Endodermal cell (in vitro differentiated cells): ENCODE measurements at regions not wholly inside any gene's neighbourhood (a gene's known extent, or its start where the extent isn't known, plus 50 kb on each side); places are given as distances from the start of the nearest gene placed in this dataset.

Experiments used
- DNase-seq: peaks from one replicate; pipeline ENCODE4 v3.0.0-alpha.2; 2017
- H3K27ac ChIP-seq: 2 replicates; pipeline ENCODE4 v1.5.1; 2013; ENCODE audit warnings: mild to moderate bottlenecking, low read depth, low read length, moderate library complexity
- H3K27me3 ChIP-seq: 2 replicates; pipeline ENCODE4 v1.6.1; 2013; ENCODE audit warnings: mild to moderate bottlenecking, low read length, moderate library complexity; ENCODE audit not compliant: insufficient read depth, control insufficient read depth, poor library complexity, severe bottlenecking
- H3K36me3 ChIP-seq: 2 replicates; pipeline ENCODE4 v1.7.0; 2013; ENCODE audit warnings: mild to moderate bottlenecking, low read length, moderate library complexity; ENCODE audit not compliant: control insufficient read depth, insufficient read depth
- H3K4me1 ChIP-seq: one replicate; pipeline ENCODE4 v1.7.0; 2013; ENCODE audit warnings: low read length; ENCODE audit not compliant: control insufficient read depth, insufficient read depth
- H3K4me3 ChIP-seq: 2 replicates; pipeline ENCODE4 v1.5.1; 2013; ENCODE audit warnings: mild to moderate bottlenecking, low read length, moderate library complexity
- H3K9ac ChIP-seq: 2 replicates; pipeline ENCODE4 v1.6.1; 2013; ENCODE audit warnings: mild to moderate bottlenecking, low read length, moderate library complexity; ENCODE audit not compliant: poor library complexity, severe bottlenecking; ENCODE audit errors: extremely low read depth
- H3K9me3 ChIP-seq: 2 replicates; pipeline ENCODE4 v1.6.1; 2013; ENCODE audit warnings: mild to moderate bottlenecking, low read length, moderate library complexity; ENCODE audit not compliant: control insufficient read depth
- H3K27ac Mint-ChIP-seq: 2 replicates; pipeline ENCODE4 v1.8.0; 2020; ENCODE audit warnings: mixed read lengths
- H3K27me3 Mint-ChIP-seq: 2 replicates; pipeline ENCODE4 v1.8.0; 2021; ENCODE audit warnings: mild to moderate bottlenecking, mixed read lengths; ENCODE audit not compliant: insufficient read depth
- H3K36me3 Mint-ChIP-seq: 2 replicates; pipeline ENCODE4 v1.8.0; 2020; ENCODE audit warnings: low read depth, mixed read lengths
- H3K4me1 Mint-ChIP-seq: 2 replicates; pipeline ENCODE4 v1.8.0; 2020; ENCODE audit warnings: mixed read lengths
- H3K4me3 Mint-ChIP-seq: 2 replicates; pipeline ENCODE4 v1.8.0; 2020; ENCODE audit warnings: mild to moderate bottlenecking, moderate library complexity, mixed read lengths
- H3K9me3 Mint-ChIP-seq: 2 replicates; pipeline ENCODE4 v1.8.0; 2020; ENCODE audit warnings: mild to moderate bottlenecking, mixed read lengths
- CTCF ChIP-seq: fragments of 200-600 bp; sonication (generic); conservative IDR thresholded peaks from 2 replicates; pipeline ENCODE4 v1.5.0; 2021; ENCODE audit warnings: antibody characterized with exemption, mild to moderate bottlenecking
- WGBS, 2 experiments: methylation state at CpG; one replicate each; pipeline versions ENCODE4 v1.1.5 to v1.1.7; 2013; ENCODE audit warnings: missing lambda C conversion rate in 2 of 2, mixed read lengths in 1 of 2; ENCODE audit not compliant: insufficient coverage in 1 of 2, insufficient read length in 1 of 2; 5-methylcytosine and 5-hydroxymethylcytosine counted together

GRCh38 chr17:14004927-14005620 lies 64.2 kb upstream of the COX10 start:
- WGBS, 2 experiments, result 93% methylated on average over 2 of the region's 2 CpGs; no CpG with 5 or more reads in 1 of the 2 experiments
- Mint-ChIP-seq H3K27ac (no peak overlapping the region), H3K36me3 (no peaks in the 10 kb centered on the region), H3K9me3 (peaks cover 7% of the 10 kb centered on the region), H3K4me3 (no peak overlapping the region), H3K4me1 (peaks cover 2% of the 10 kb centered on the region), H3K27me3 (no peaks in the 10 kb centered on the region)
- no peak overlapping the region for H3K9ac ChIP-seq
- H3K36me3 ChIP-seq, result no peaks in the 10 kb centered on the region
- TF ChIP-seq CTCF, result no peak
- DNase-seq, result peak; percentile 17
- H3K9me3 ChIP-seq, result no peaks in the 10 kb centered on the region
- H3K4me1 ChIP-seq, result peaks cover 4% of the 10 kb centered on the region
- H3K4me3 ChIP-seq, result no peak overlapping the region
- H3K27me3 ChIP-seq, result no peaks in the 10 kb centered on the region
- H3K27ac ChIP-seq, result no peak overlapping the region

- H3K4me3 Mint-ChIP-seq, result no peak overlapping the region
- H3K4me1 Mint-ChIP-seq, result peaks cover 2% of the 10 kb centered on the region
- H3K36me3 Mint-ChIP-seq, result no peaks in the 10 kb centered on the region
- no peak overlapping the region for H3K9ac ChIP-seq
- peak; percentile 11 for DNase-seq
- H3K9me3 ChIP-seq, result no peaks in the 10 kb centered on the region
- no peaks in the 10 kb centered on the region for H3K36me3 ChIP-seq
- no peaks in the 10 kb centered on the region for H3K27me3 ChIP-seq
- no peak for TF ChIP-seq CTCF
- peaks cover 2% of the 10 kb centered on the region for H3K9me3 Mint-ChIP-seq
- H3K27ac Mint-ChIP-seq, result no peak overlapping the region
- no peaks in the 10 kb centered on the region for H3K27me3 Mint-ChIP-seq
- WGBS, 2 experiments, result 100% methylated on average over 1 of the region's 1 CpG
- no peak overlapping the region for H3K27ac ChIP-seq
- H3K4me1 ChIP-seq, result peaks cover 4% of the 10 kb centered on the region
- no peak overlapping the region for H3K4me3 ChIP-seq
These were observed 62.9 kb upstream of the COX10 start for GRCh38 chr17:14006249-14006942.

- H3K27ac Mint-ChIP-seq, result no peak overlapping the region
- WGBS, 2 experiments, result 89 to 90% methylated on average over 1 to 2 of the region's 2 CpGs
- peaks cover 4% of the 10 kb centered on the region for H3K4me1 ChIP-seq
These were observed 61.4 kb upstream of the COX10 start for GRCh38 chr17:14007951-14008350.

More at GRCh38 chr17:14007951-14008350, 61.4 kb upstream of the COX10 start:
- H3K4me3 Mint-ChIP-seq, result no peak overlapping the region
- no peaks in the 10 kb centered on the region for H3K36me3 Mint-ChIP-seq
- Histone ChIP-seq H3K36me3 (no peaks in the 10 kb centered on the region), H3K27me3 (no peaks in the 10 kb centered on the region), H3K27ac (no peak overlapping the region), H3K9me3 (no peaks in the 10 kb centered on the region), H3K9ac (no peak overlapping the region), H3K4me3 (no peak overlapping the region)
- no peaks in the 10 kb centered on the region for H3K27me3 Mint-ChIP-seq
- DNase-seq, result no peak
- TF ChIP-seq CTCF, result no peak
- peaks cover 2% of the 10 kb centered on the region for H3K4me1 Mint-ChIP-seq
- H3K9me3 Mint-ChIP-seq, result peaks cover 2% of the 10 kb centered on the region
